OCI-LY7 (cell line): ENCODE measurements at regions not wholly inside any gene's neighbourhood (a gene's known extent, or its start where the extent isn't known, plus 50 kb on each side); places are given as distances from the start of the nearest gene placed in this dataset.
A peak's percentile ranks its signal among the peaks of the same experiment; 100 is the strongest.

ENCODE experiments used
- BruUV-seq: library from RNA; stranded (reverse); fragments of 400-500 nt; replicated peaks from 2 replicates; lab custom pipeline; 2021; lab: Mats Ljungman, UMichigan
- CTCF ChIA-PET: fragments of 300-600 bp; sonication (Branson Sonifier 250); formaldehyde crosslinking; loops from one replicate; lab custom pipeline; 2022; ENCODE audit warnings: antibody characterized with exemption; ENCODE audit not compliant: unreplicated experiment; lab: Charles Lee
- POLR2A ChIA-PET: fragments of 300-600 bp; sonication (Branson Sonifier 250); formaldehyde crosslinking; loops from one replicate; lab custom pipeline; 2022; ENCODE audit warnings: antibody characterized with exemption; lab: Charles Lee
- DNase-seq: peaks from one replicate; pipeline ENCODE4 v3.0.0-alpha.2; 2015; ENCODE audit warnings: low spot score
- H2AFZ ChIP-seq: fragments of 200-600 bp; sonication (generic), shearing (Covaris generic); 2 replicates; pipeline ENCODE4 v1.6.1; 2014; ENCODE audit warnings: mild to moderate bottlenecking, antibody characterized with exemption, low read length, moderate library complexity
- H3K27ac ChIP-seq: fragments of 200-600 bp; sonication (generic); 2 replicates; pipeline ENCODE4 v1.5.1; 2014; ENCODE audit warnings: mixed run types, low read depth, mild to moderate bottlenecking, moderate library complexity, low read length, inconsistent platforms; ENCODE audit not compliant: poor library complexity, severe bottlenecking
- H3K36me3 ChIP-seq: fragments of 200-600 bp; sonication (generic); 2 replicates; pipeline ENCODE4 v1.6.1; 2014; ENCODE audit warnings: mild to moderate bottlenecking, antibody characterized with exemption, low read length, moderate library complexity, mixed read lengths; ENCODE audit not compliant: insufficient read depth
- H3K4me1 ChIP-seq: fragments of 200-600 bp; sonication (generic); 2 replicates; pipeline ENCODE4 v1.5.1; 2014; ENCODE audit warnings: mild to moderate bottlenecking, low read length; ENCODE audit not compliant: insufficient read depth, poor library complexity, severe bottlenecking
- H3K4me2 ChIP-seq: fragments of 200-600 bp; sonication (generic); 2 replicates; pipeline ENCODE4 v1.6.1; 2014; ENCODE audit warnings: mild to moderate bottlenecking, low read length
- H3K4me3 ChIP-seq: fragments of 200-600 bp; sonication (generic); 2 replicates; pipeline ENCODE4 v1.5.1; 2014; ENCODE audit warnings: mild to moderate bottlenecking, low read depth, low read length; ENCODE audit not compliant: poor library complexity, severe bottlenecking
- H3K79me2 ChIP-seq: fragments of 200-600 bp; sonication (generic); 2 replicates; pipeline ENCODE4 v1.6.1; 2016; ENCODE audit warnings: low read depth, mild to moderate bottlenecking, low read length, moderate library complexity, mixed read lengths; ENCODE audit not compliant: insufficient read depth
- H3K9me2 ChIP-seq: fragments of 200-600 bp; sonication (generic); 2 replicates; pipeline ENCODE4 v1.6.1; 2016; ENCODE audit warnings: mild to moderate bottlenecking, low read length, mixed read lengths; ENCODE audit not compliant: insufficient read depth
- H3K9me3 ChIP-seq: fragments of 200-600 bp; sonication (generic); 2 replicates; pipeline ENCODE4 v1.6.1; 2014; ENCODE audit warnings: mild to moderate bottlenecking, mixed run types, low read length, mixed read lengths
- H4K20me1 ChIP-seq: fragments of 200-600 bp; sonication (generic); 2 replicates; pipeline ENCODE4 v1.6.1; 2014; ENCODE audit warnings: mild to moderate bottlenecking, antibody characterized with exemption, low read length, moderate library complexity, mixed read lengths; ENCODE audit not compliant: insufficient read depth
- EZH2phosphoT487 ChIP-seq: fragments of 200-600 bp; sonication (generic); IDR thresholded peaks from 2 replicates; pipeline ENCODE4 v1.6.1; 2018; ENCODE audit warnings: low read depth, borderline replicate concordance, mild to moderate bottlenecking, mixed run types, antibody characterized with exemption, low read length, moderate library complexity, mixed read lengths
- intact Hi-C: fragments of 100-400 bp; cut with micrococcal nuclease; formaldehyde crosslinking; loops from one replicate; pipeline ENCODE4 v1.10.0; 2022; ENCODE audit not compliant: unreplicated experiment
- TF ChIP-seq, protein P1 (sequence below): fragments of 200-600 bp; sonication (generic); conservative IDR thresholded peaks from 2 replicates; pipeline ENCODE4 v1.5.1; 2014; ENCODE audit warnings: mild to moderate bottlenecking, antibody characterized with exemption, low read length, moderate library complexity, mixed read lengths

DNA sequence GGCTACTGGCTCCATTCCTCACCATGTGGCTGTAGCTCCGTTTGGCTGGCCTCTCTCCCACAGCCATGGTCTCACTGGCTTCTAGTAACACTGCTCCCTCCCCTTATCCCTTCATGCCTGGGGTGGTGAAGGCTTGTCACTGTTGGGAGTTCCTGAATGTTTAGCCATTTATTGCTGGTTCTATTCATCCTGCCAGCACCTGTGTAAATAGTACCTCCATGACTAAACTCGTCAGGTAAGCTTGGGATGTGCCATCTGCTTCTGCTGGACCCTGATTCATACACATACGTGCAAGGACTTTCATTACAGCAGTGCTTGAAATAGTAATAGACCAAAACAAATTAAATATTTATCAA, 61.6 kb downstream of the CCDC71L start:
- H4K20me1 ChIP-seq: no peaks in the 10 kb centered on the region

DNA sequence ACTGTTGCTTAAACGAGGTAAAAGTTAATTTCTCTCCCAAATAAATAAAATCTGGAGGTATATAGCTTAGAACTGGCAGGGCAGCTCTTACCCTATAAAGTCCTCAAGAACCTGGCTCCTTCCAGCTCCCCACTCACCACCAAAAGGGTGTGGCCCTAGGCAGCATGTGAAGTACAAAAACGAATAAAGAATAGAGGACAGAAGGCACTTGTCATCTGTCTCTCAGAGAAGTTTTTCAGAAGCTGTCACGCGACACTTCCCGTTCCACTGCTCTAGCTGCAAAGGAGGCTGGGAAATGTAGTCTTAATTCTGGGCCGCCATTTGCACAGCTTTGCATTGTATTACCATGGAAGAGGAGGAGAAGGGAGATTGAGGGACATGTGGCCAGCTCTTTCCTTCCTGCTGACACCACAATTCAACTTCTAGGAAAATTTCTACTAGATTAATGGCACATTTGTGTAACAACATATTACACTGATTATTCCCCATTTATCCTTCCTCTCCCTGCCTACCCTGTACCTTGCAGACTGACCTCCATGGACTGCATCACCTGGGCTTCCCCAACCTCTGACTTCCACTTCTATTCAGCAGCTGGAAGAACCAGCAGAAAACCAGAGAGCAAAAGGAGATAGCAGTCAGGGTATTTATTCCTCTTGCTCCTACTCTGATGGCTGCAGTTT, 62.2 kb downstream of the CCDC71L start:
- Histone ChIP-seq H3K27ac (no peak overlapping the region), H3K79me2 (no peaks in the 10 kb centered on the region), H3K9me3 (no peaks in the 10 kb centered on the region), H3K36me3 (no peaks in the 10 kb centered on the region), H3K4me2 (peak overlapping the region; percentile 43), H3K4me3 (no peak overlapping the region), H4K20me1 (no peaks in the 10 kb centered on the region), H3K4me1 (peaks cover 3% of the 10 kb centered on the region), H2AFZ (peak overlapping the region; percentile 91; the same call in 1 of the 2 replicates), H3K9me2 (no peaks in the 10 kb centered on the region)
- CTCF ChIA-PET: no interaction called here
- intact Hi-C loops: loop anchor here (2.0 kb wide), 1 partner anchor 62 kb away; the partner anchor contains the start of gene CCDC71L
- TF ChIP-seq EZH2phosphoT487: no peak
- TF ChIP-seq, protein P1, sequence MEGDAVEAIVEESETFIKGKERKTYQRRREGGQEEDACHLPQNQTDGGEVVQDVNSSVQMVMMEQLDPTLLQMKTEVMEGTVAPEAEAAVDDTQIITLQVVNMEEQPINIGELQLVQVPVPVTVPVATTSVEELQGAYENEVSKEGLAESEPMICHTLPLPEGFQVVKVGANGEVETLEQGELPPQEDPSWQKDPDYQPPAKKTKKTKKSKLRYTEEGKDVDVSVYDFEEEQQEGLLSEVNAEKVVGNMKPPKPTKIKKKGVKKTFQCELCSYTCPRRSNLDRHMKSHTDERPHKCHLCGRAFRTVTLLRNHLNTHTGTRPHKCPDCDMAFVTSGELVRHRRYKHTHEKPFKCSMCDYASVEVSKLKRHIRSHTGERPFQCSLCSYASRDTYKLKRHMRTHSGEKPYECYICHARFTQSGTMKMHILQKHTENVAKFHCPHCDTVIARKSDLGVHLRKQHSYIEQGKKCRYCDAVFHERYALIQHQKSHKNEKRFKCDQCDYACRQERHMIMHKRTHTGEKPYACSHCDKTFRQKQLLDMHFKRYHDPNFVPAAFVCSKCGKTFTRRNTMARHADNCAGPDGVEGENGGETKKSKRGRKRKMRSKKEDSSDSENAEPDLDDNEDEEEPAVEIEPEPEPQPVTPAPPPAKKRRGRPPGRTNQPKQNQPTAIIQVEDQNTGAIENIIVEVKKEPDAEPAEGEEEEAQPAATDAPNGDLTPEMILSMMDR: no peak
- peak; percentile 69 for DNase-seq
- POLR2A ChIA-PET: interaction anchor here (0.6 to 3.0 kb wide), 18 partner anchors 8 to 1160 kb away, joined by 3 to 16 read pairs (median 5); partner anchors contain the start of gene NAMPT
- no TSS peak for BruUV-seq

More for the DNA sequence above, 61.6 kb downstream of the CCDC71L start:
- H3K4me3 ChIP-seq: no peak overlapping the region
- no TSS peak for BruUV-seq
- H3K9me3 ChIP-seq: no peaks in the 10 kb centered on the region
- H3K79me2 ChIP-seq: no peaks in the 10 kb centered on the region
- H3K36me3 ChIP-seq: no peaks in the 10 kb centered on the region
- no peaks in the 10 kb centered on the region for H3K9me2 ChIP-seq
- POLR2A ChIA-PET: interaction anchor here (0.6 to 2.2 kb wide), 14 partner anchors 8 to 1161 kb away, joined by 3 to 12 read pairs (median 4); no protein-coding TSS in a partner anchor
- DNase-seq: no peak
- peaks cover 3% of the 10 kb centered on the region for H3K4me1 ChIP-seq
- intact Hi-C loops: loop anchor here (2.0 kb wide), 1 partner anchor 61 kb away; the partner anchor contains the start of gene CCDC71L
- CTCF ChIA-PET: no interaction called here
- TF ChIP-seq, protein P1: no peak
- no peak for TF ChIP-seq EZH2phosphoT487
- peak overlapping the region; percentile 91; the same call in 1 of the 2 replicates for H2AFZ ChIP-seq
- H3K27ac ChIP-seq: no peak overlapping the region
- H3K4me2 ChIP-seq: no peak overlapping the region
